GM12878 (cell line): ENCODE measurements at regions not wholly inside any gene's neighbourhood (a gene's known extent, or its start where the extent isn't known, plus 50 kb on each side); places are given as distances from the start of the nearest gene placed in this dataset.

Experiments
- EZH2 ChIP-seq: IDR thresholded peaks from 2 replicates; pipeline ENCODE4 v1.6.1; 2012; ENCODE audit warnings: low read depth, mild to moderate bottlenecking, control low read depth, inconsistent platforms, low read length, borderline replicate concordance; ENCODE audit not compliant: control insufficient read depth
- RAD21 ChIP-seq: IDR thresholded peaks from 2 replicates; pipeline ENCODE4 v1.6.1; 2011; ENCODE audit warnings: mild to moderate bottlenecking, low read depth, low read length, moderate library complexity; ENCODE audit not compliant: insufficient read depth
- SIN3A ChIP-seq: IDR thresholded peaks from 2 replicates; pipeline ENCODE4 v1.6.1; 2012; ENCODE audit warnings: low read depth, low read length, improper control_type of control experiment
- SP1 ChIP-seq: IDR thresholded peaks from one replicate; pipeline ENCODE4 v1.6.1; 2011; ENCODE audit warnings: low read depth, low read length

DNA sequence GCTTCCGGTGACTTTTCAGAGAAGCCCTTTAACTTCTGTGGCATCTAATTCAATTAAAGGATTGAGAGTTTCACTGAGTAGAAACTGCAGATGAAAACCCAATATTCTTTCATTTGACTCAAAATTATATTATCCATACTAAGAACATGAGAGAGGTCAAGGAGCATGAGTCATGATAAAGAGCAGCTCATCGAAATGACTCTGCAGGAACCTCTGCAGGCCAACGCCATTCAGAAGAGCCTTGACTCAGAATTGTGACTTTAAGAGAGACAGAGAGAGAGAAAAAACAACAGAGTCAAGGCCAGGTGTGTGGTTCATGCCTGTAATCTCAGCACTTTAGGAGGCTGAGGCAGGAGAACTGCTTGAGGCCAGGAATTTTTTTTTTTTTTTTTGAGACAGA is 417.2 kb upstream of the XYLT1 start:
- TF ChIP-seq RAD21: no peak
- TF ChIP-seq SP1: no peak
- no peak for TF ChIP-seq SIN3A
- TF ChIP-seq EZH2: no peak
